SK-N-SH (cell line): ENCODE measurements at regions not wholly inside any gene's neighbourhood (a gene's known extent, or its start where the extent isn't known, plus 50 kb on each side); places are given as distances from the start of the nearest gene placed in this dataset.
A peak's percentile ranks its signal among the peaks of the same experiment; 100 is the strongest.

Experiments
- ELF1 ChIP-seq: IDR thresholded peaks from 2 replicates; pipeline ENCODE4 v1.4.0; 2012
- EP300 ChIP-seq, 2 experiments: IDR thresholded peaks; 2 replicates each; pipeline versions ENCODE4 v1.4.0 to v1.6.1; 2012; ENCODE audit warnings: borderline replicate concordance in 1 of 2, low read depth in 1 of 2, low read length in 1 of 2
- NFIC ChIP-seq: IDR thresholded peaks from 2 replicates; pipeline ENCODE4 v1.4.0; 2012; ENCODE audit warnings: borderline replicate concordance
- RAD21 ChIP-seq: IDR thresholded peaks from 2 replicates; pipeline ENCODE4 v1.6.1; 2012; ENCODE audit warnings: mild to moderate bottlenecking, low read length
- SMC3 ChIP-seq: IDR thresholded peaks from 2 replicates; pipeline ENCODE4 v1.6.1; 2012; ENCODE audit warnings: low read depth, low read length, improper control_type of control experiment
- TAF1 ChIP-seq: IDR thresholded peaks from 2 replicates; pipeline ENCODE4 v1.6.1; 2012; ENCODE audit warnings: low read depth, mild to moderate bottlenecking, low read length, moderate library complexity, borderline replicate concordance
- TEAD4 ChIP-seq: IDR thresholded peaks from 2 replicates; pipeline ENCODE4 v1.4.0; 2012; ENCODE audit warnings: mild to moderate bottlenecking, borderline replicate concordance; ENCODE audit not compliant: insufficient read depth
- TF ChIP-seq, protein P1 (sequence below): fragments of 200-600 bp; sonication (generic); IDR thresholded peaks from 2 replicates; pipeline ENCODE4 v1.6.1; 2017; ENCODE audit warnings: antibody characterized with exemption, mild to moderate bottlenecking, moderate library complexity

DNA sequence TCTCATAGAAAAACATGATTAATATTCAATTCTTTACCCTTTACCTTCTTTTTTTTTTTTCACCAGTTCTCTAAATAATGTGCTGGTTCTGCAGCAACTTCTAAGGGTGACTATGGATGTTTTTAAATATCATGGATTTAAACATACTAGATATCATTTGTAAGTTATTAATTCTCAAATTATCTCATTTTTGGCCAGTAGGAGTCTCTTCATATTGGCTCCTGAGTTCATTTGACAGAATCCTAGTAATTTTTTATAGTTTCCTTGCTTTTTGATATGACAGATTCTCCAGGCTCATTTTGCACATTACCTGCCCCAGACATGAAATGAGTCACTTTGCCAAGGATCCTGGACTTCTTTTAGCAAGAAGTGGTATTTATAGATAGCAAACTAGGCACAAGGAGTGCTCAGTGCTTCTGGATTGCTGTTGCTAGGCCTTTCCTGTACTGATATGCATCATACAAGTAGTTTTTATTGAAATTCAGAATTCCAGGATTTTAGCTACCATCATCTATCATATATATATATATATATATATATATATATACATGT lies 201.3 kb upstream of the IL12B start:
- TF ChIP-seq, protein P1, sequence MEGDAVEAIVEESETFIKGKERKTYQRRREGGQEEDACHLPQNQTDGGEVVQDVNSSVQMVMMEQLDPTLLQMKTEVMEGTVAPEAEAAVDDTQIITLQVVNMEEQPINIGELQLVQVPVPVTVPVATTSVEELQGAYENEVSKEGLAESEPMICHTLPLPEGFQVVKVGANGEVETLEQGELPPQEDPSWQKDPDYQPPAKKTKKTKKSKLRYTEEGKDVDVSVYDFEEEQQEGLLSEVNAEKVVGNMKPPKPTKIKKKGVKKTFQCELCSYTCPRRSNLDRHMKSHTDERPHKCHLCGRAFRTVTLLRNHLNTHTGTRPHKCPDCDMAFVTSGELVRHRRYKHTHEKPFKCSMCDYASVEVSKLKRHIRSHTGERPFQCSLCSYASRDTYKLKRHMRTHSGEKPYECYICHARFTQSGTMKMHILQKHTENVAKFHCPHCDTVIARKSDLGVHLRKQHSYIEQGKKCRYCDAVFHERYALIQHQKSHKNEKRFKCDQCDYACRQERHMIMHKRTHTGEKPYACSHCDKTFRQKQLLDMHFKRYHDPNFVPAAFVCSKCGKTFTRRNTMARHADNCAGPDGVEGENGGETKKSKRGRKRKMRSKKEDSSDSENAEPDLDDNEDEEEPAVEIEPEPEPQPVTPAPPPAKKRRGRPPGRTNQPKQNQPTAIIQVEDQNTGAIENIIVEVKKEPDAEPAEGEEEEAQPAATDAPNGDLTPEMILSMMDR = peak; percentile 62
- TF ChIP-seq EP300 (IDR thresholded peaks at IDR 0.05; ENCODE audit: borderline replicate concordance in 1 of 2, low read depth in 1 of 2, low read length in 1 of 2) (no peak), TAF1 (no peak), SMC3 (peak; percentile 11; the same call in 1 of the 2 replicates), ELF1 (no peak), RAD21 (0 out of 2 replicates have a peak, but pooled peaks have one; percentile 8), NFIC (no peak), TEAD4 (no peak)
